Mesendoderm (in vitro differentiated cells): ENCODE measurements at regions not wholly inside any gene's neighbourhood (a gene's known extent, or its start where the extent isn't known, plus 50 kb on each side); places are given as distances from the start of the nearest gene placed in this dataset.
A peak's percentile ranks its signal among the peaks of the same experiment; 100 is the strongest.

ENCODE experiments used
- DNase-seq: peaks from one replicate; pipeline ENCODE4 v3.0.0; 2013
- H2AK5ac ChIP-seq: 2 replicates; pipeline ENCODE4 v1.6.1; 2013; ENCODE audit warnings: low read length, inconsistent platforms
- H2BK120ac ChIP-seq: 2 replicates; pipeline ENCODE4 v1.6.1; 2013; ENCODE audit warnings: low read depth, mild to moderate bottlenecking, low read length, moderate library complexity, mixed read lengths
- H2BK15ac ChIP-seq: replicated peaks from 2 replicates; pipeline ENCODE4 v1.6.1; 2013; ENCODE audit warnings: low read depth, mild to moderate bottlenecking, moderate library complexity
- H2BK5ac ChIP-seq: 2 replicates; pipeline ENCODE4 v1.6.1; 2013; ENCODE audit warnings: low read length, inconsistent platforms
- H3K18ac ChIP-seq: 2 replicates; pipeline ENCODE4 v1.6.1; 2013; ENCODE audit warnings: mild to moderate bottlenecking, low read length, mixed read lengths
- H3K23ac ChIP-seq: one replicate; pipeline ENCODE4 v1.6.1; 2013; ENCODE audit warnings: low read length
- H3K27ac ChIP-seq: 2 replicates; pipeline ENCODE4 v1.5.1; 2013; ENCODE audit warnings: low read depth, mild to moderate bottlenecking, inconsistent platforms, low read length, moderate library complexity
- H3K27me3 ChIP-seq: 2 replicates; pipeline ENCODE4 v1.6.1; 2013; ENCODE audit warnings: low read length, control low read depth, mild to moderate bottlenecking, inconsistent platforms; ENCODE audit not compliant: insufficient read depth, poor library complexity
- H3K36me3 ChIP-seq: 2 replicates; pipeline ENCODE4 v1.6.1; 2013; ENCODE audit warnings: low read length, inconsistent platforms; ENCODE audit not compliant: control insufficient read depth, insufficient read depth
- H3K4ac ChIP-seq: one replicate; pipeline ENCODE4 v1.6.1; 2013; ENCODE audit warnings: low read depth, mild to moderate bottlenecking, low read length, moderate library complexity
- H3K4me1 ChIP-seq: 2 replicates; pipeline ENCODE4 v1.6.1; 2013; ENCODE audit warnings: low read depth, low read length, inconsistent platforms; ENCODE audit not compliant: control insufficient read depth
- H3K4me2 ChIP-seq: 2 replicates; pipeline ENCODE4 v1.6.1; 2013; ENCODE audit warnings: low read length
- H3K4me3 ChIP-seq: 2 replicates; pipeline ENCODE4 v1.5.1; 2013; ENCODE audit warnings: mild to moderate bottlenecking, low read length
- H3K56ac ChIP-seq: one replicate; pipeline ENCODE4 v1.6.1; 2013; ENCODE audit warnings: low read length
- H3K79me1 ChIP-seq: 2 replicates; pipeline ENCODE4 v1.6.1; 2013; ENCODE audit warnings: low read length, inconsistent platforms
- H3K79me2 ChIP-seq: 2 replicates; pipeline ENCODE4 v1.6.1; 2013; ENCODE audit warnings: mild to moderate bottlenecking, low read length; ENCODE audit not compliant: control insufficient read depth, insufficient read depth
- H3K9ac ChIP-seq: 2 replicates; pipeline ENCODE4 v1.6.1; 2013; ENCODE audit warnings: low read length, inconsistent platforms
- H4K5ac ChIP-seq: one replicate; pipeline ENCODE4 v1.6.1; 2013; ENCODE audit warnings: low read length
- H4K8ac ChIP-seq: one replicate; pipeline ENCODE4 v1.6.1; 2013; ENCODE audit warnings: low read depth, mild to moderate bottlenecking, control low read depth, low read length, moderate library complexity
- WGBS: extraction: QIAGEN DNeasy Blood & Tissue Kit; methylation state at CpG from one replicate; pipeline ENCODE4 v1.1.7; 2013; ENCODE audit warnings: low lambda C conversion rate, missing lambda C conversion rate; ENCODE audit not compliant: insufficient coverage; ENCODE audit errors: extremely low coverage; 5-methylcytosine and 5-hydroxymethylcytosine counted together

GRCh38 chr15:39491886-39492490 is 88.9 kb upstream of the THBS1 start:
- H2BK15ac ChIP-seq = no peak overlapping the region
- H3K9ac ChIP-seq = no peak overlapping the region
- no peak overlapping the region for H4K5ac ChIP-seq
- H3K4me2 ChIP-seq = no peak overlapping the region
- no peak overlapping the region for H3K4me3 ChIP-seq
- no peaks in the 10 kb centered on the region for H3K36me3 ChIP-seq
- no peak overlapping the region for H4K8ac ChIP-seq
- H3K4ac ChIP-seq = no peak overlapping the region
- H2AK5ac ChIP-seq = no peak overlapping the region
- no peaks in the 10 kb centered on the region for H3K4me1 ChIP-seq
- H3K79me2 ChIP-seq = no peaks in the 10 kb centered on the region
- no peaks in the 10 kb centered on the region for H3K79me1 ChIP-seq
- H3K18ac ChIP-seq = no peak overlapping the region
- H3K56ac ChIP-seq = no peak overlapping the region
- WGBS = no CpG with 5 or more reads among the region's 4 CpGs
- no peak overlapping the region for H3K27ac ChIP-seq
- peak overlapping the region; percentile 61 for H2BK120ac ChIP-seq
- no peak for DNase-seq
- H3K27me3 ChIP-seq = no peaks in the 10 kb centered on the region
- no peak overlapping the region for H2BK5ac ChIP-seq
- no peak overlapping the region for H3K23ac ChIP-seq

- H4K5ac ChIP-seq = no peak overlapping the region
- no peak overlapping the region for H3K4me3 ChIP-seq
- no peak for DNase-seq
- H3K36me3 ChIP-seq = no peaks in the 10 kb centered on the region
- H3K56ac ChIP-seq = no peak overlapping the region
- no peak overlapping the region for H3K9ac ChIP-seq
- H3K27ac ChIP-seq = no peak overlapping the region
- no CpG with 5 or more reads among the region's 3 CpGs for WGBS
- no peaks in the 10 kb centered on the region for H3K79me1 ChIP-seq
- H3K4me2 ChIP-seq = no peak overlapping the region
- H3K4ac ChIP-seq = no peak overlapping the region
- H3K4me1 ChIP-seq = no peaks in the 10 kb centered on the region
- H3K27me3 ChIP-seq = no peaks in the 10 kb centered on the region
- H3K18ac ChIP-seq = no peak overlapping the region
- H2BK120ac ChIP-seq = no peak overlapping the region
- H3K79me2 ChIP-seq = no peaks in the 10 kb centered on the region
- H2BK15ac ChIP-seq = no peak overlapping the region
- H4K8ac ChIP-seq = no peak overlapping the region
- no peak overlapping the region for H3K23ac ChIP-seq
- H2BK5ac ChIP-seq = no peak overlapping the region
- no peak overlapping the region for H2AK5ac ChIP-seq
These were observed 87.3 kb upstream of the THBS1 start for GRCh38 chr15:39493424-39494067.

GRCh38 chr15:39494462-39494861 is 86.4 kb upstream of the THBS1 start:
- H3K4me2 ChIP-seq = no peak overlapping the region
- H3K79me2 ChIP-seq = no peaks in the 10 kb centered on the region
- no peak for DNase-seq
- H2BK5ac ChIP-seq = no peak overlapping the region
- no peak overlapping the region for H3K23ac ChIP-seq
- no peak overlapping the region for H3K27ac ChIP-seq
- no peaks in the 10 kb centered on the region for H3K4me1 ChIP-seq
- H3K27me3 ChIP-seq = no peaks in the 10 kb centered on the region
- H3K4me3 ChIP-seq = no peak overlapping the region
- H4K8ac ChIP-seq = no peak overlapping the region
- H2BK15ac ChIP-seq = no peak overlapping the region
- H4K5ac ChIP-seq = no peak overlapping the region
- no peaks in the 10 kb centered on the region for H3K36me3 ChIP-seq
- WGBS = no CpG with 5 or more reads among the region's 2 CpGs
- H3K18ac ChIP-seq = no peak overlapping the region
- no peak overlapping the region for H3K56ac ChIP-seq
- no peak overlapping the region for H3K9ac ChIP-seq
- no peak overlapping the region for H2BK120ac ChIP-seq
- no peak overlapping the region for H2AK5ac ChIP-seq
- no peak overlapping the region for H3K4ac ChIP-seq
- H3K79me1 ChIP-seq = no peaks in the 10 kb centered on the region

- Histone ChIP-seq H3K4me3 (no peak overlapping the region), H3K79me2 (no peaks in the 10 kb centered on the region)
These were observed 84.7 kb upstream of the THBS1 start for GRCh38 chr15:39495871-39496840.

GRCh38 chr15:39497016-39497758 is 83.7 kb upstream of the THBS1 start:
- Histone ChIP-seq H3K23ac (no peak overlapping the region), H4K5ac (no peak overlapping the region), H3K9ac (no peak overlapping the region), H3K27ac (no peak overlapping the region), H2AK5ac (no peak overlapping the region), H2BK15ac (no peak overlapping the region), H3K79me2 (no peaks in the 10 kb centered on the region), H3K4ac (no peak overlapping the region), H2BK120ac (no peak overlapping the region), H3K18ac (no peak overlapping the region), H3K56ac (no peak overlapping the region), H2BK5ac (no peak overlapping the region), H4K8ac (no peak overlapping the region), H3K36me3 (no peaks in the 10 kb centered on the region), H3K79me1 (no peaks in the 10 kb centered on the region), H3K4me3 (no peak overlapping the region), H3K4me1 (no peaks in the 10 kb centered on the region), H3K4me2 (no peak overlapping the region), H3K27me3 (no peaks in the 10 kb centered on the region)
- WGBS = no CpG with 5 or more reads among the region's 6 CpGs
- DNase-seq = no peak

More at GRCh38 chr15:39495871-39496840, 84.7 kb upstream of the THBS1 start:
- no peak overlapping the region for H3K27ac ChIP-seq
- H3K18ac ChIP-seq = no peak overlapping the region
- H2BK15ac ChIP-seq = no peak overlapping the region
- no peak overlapping the region for H4K8ac ChIP-seq
- DNase-seq = no peak
- no peaks in the 10 kb centered on the region for H3K79me1 ChIP-seq
- H3K9ac ChIP-seq = no peak overlapping the region
- H3K23ac ChIP-seq = no peak overlapping the region
- H2AK5ac ChIP-seq = no peak overlapping the region
- H3K4me1 ChIP-seq = no peaks in the 10 kb centered on the region
- H3K4ac ChIP-seq = no peak overlapping the region
- no peak overlapping the region for H3K4me2 ChIP-seq
- H3K56ac ChIP-seq = no peak overlapping the region
- no peak overlapping the region for H2BK5ac ChIP-seq
- no peak overlapping the region for H2BK120ac ChIP-seq
- no CpG with 5 or more reads among the region's 8 CpGs for WGBS
- no peak overlapping the region for H4K5ac ChIP-seq
- H3K27me3 ChIP-seq = no peaks in the 10 kb centered on the region
- no peaks in the 10 kb centered on the region for H3K36me3 ChIP-seq
